Prostate gland (tissue), 2 donors: ENCODE measurements at regions not wholly inside any gene's neighbourhood (a gene's known extent, or its start where the extent isn't known, plus 50 kb on each side); places are given as distances from the start of the nearest gene placed in this dataset.

Experiments used
- DNase-seq: peaks from one replicate; pipeline ENCODE4 v3.0.0-alpha.2; 2019; ENCODE audit warnings: low spot score
- H3K27ac ChIP-seq, 2 donors: fragments of 200-600 bp; sonication (generic); 2 replicates each; pipeline ENCODE4 v1.5.1; 2017 to 2019
- H3K27me3 ChIP-seq: fragments of 200-600 bp; sonication (generic); replicated peaks from 2 replicates; pipeline ENCODE4 v1.5.1; 2019; ENCODE audit not compliant: insufficient read depth
- H3K36me3 ChIP-seq, 2 donors: fragments of 200-600 bp; sonication (generic); 1 replicate in 1 of 2; 2 replicates in 1 of 2; pipeline versions ENCODE4 v1.5.1 to v1.8.1; 2017 to 2019
- H3K4me1 ChIP-seq: fragments of 200-600 bp; sonication (generic); replicated peaks from 2 replicates; pipeline ENCODE4 v1.5.1; 2019
- H3K4me3 ChIP-seq, 2 donors: fragments of 200-600 bp; sonication (generic); 2 replicates each; pipeline ENCODE4 v1.5.1; 2017 to 2019
- H3K9me3 ChIP-seq: fragments of 200-600 bp; sonication (generic); 2 replicates; pipeline ENCODE4 v1.5.1; 2017
- CTCF ChIP-seq, 4 experiments: fragments of 200-600 bp in 2 of 4; fragments of 450-650 bp in 2 of 4; sonication (generic) in 2 of 4; IDR thresholded peaks; 1 replicate in 3 of 4; 2 replicates in 1 of 4; pipeline ENCODE4 v1.5.1; 2016 to 2019; ENCODE audit warnings: antibody characterized with exemption in 4 of 4, mild to moderate bottlenecking in 2 of 4, moderate library complexity in 2 of 4
- POLR2A ChIP-seq: fragments of 450-650 bp; IDR thresholded peaks from one replicate; pipeline ENCODE4 v1.6.1; 2016; ENCODE audit warnings: antibody characterized with exemption, mild to moderate bottlenecking
- POLR2AphosphoS5 ChIP-seq: sonication (generic); formaldehyde crosslinking; IDR thresholded peaks from one replicate; pipeline ENCODE4 v1.6.1; 2017; ENCODE audit warnings: antibody characterized with exemption
- WGBS: methylation state at CpG from one replicate; pipeline ENCODE4 v1.1.5; 2018; 5-methylcytosine and 5-hydroxymethylcytosine counted together
- intact Hi-C: fragments of 100-400 bp; cut with DNase I; formaldehyde crosslinking; loops from one replicate; pipeline ENCODE4 v1.14.2; 2022

GRCh38 chr1:173300061-173301044, 93.2 kb upstream of the TNFSF4 start:
- intact Hi-C loops: no loop called here
- Histone ChIP-seq H3K36me3 (no peaks in the 10 kb centered on the region), H3K27me3 (no peaks in the 10 kb centered on the region), H3K9me3 (no peaks in the 10 kb centered on the region), H3K27ac (no peak overlapping the region), H3K4me3 (no peak overlapping the region), H3K4me1 (no peaks in the 10 kb centered on the region)
- 60% methylated on average over 5 of the region's 5 CpGs for WGBS
- TF ChIP-seq POLR2AphosphoS5 (no peak), CTCF (IDR thresholded peaks at IDR 0.05) (no peak), POLR2A (no peak)
- no peak for DNase-seq

- WGBS: 91% methylated on average over 1 of the region's 1 CpG
- intact Hi-C loops: no loop called here
- H3K9me3 ChIP-seq: no peaks in the 10 kb centered on the region
- H3K36me3 ChIP-seq: no peaks in the 10 kb centered on the region
- DNase-seq: no peak
- no peaks in the 10 kb centered on the region for H3K27me3 ChIP-seq
- no peaks in the 10 kb centered on the region for H3K4me1 ChIP-seq
- H3K27ac ChIP-seq: no peak overlapping the region
- H3K4me3 ChIP-seq: no peak overlapping the region
- no peak for TF ChIP-seq POLR2AphosphoS5
- no peak for TF ChIP-seq POLR2A
Measured at GRCh38 chr1:173301507-173301906, 94.4 kb upstream of the TNFSF4 start.

- intact Hi-C loops: no loop called here
- no peak overlapping the region for H3K4me3 ChIP-seq
- no peaks in the 10 kb centered on the region for H3K9me3 ChIP-seq
- 74% methylated on average over 1 of the region's 1 CpG for WGBS
- no peaks in the 10 kb centered on the region for H3K27me3 ChIP-seq
- H3K4me1 ChIP-seq: no peaks in the 10 kb centered on the region
- no peak for TF ChIP-seq POLR2AphosphoS5
- no peak for TF ChIP-seq CTCF (IDR thresholded peaks at IDR 0.05)
- TF ChIP-seq POLR2A: no peak
- no peak for DNase-seq
- H3K36me3 ChIP-seq: no peaks in the 10 kb centered on the region
- H3K27ac ChIP-seq: no peak overlapping the region
Measured at GRCh38 chr1:173302366-173302765, 95.2 kb upstream of the TNFSF4 start.

GRCh38 chr1:173302890-173303829, 96.0 kb upstream of the TNFSF4 start:
- Histone ChIP-seq H3K4me1 (no peaks in the 10 kb centered on the region), H3K4me3 (no peak overlapping the region), H3K36me3 (no peaks in the 10 kb centered on the region), H3K27ac (no peak overlapping the region), H3K9me3 (no peaks in the 10 kb centered on the region), H3K27me3 (no peaks in the 10 kb centered on the region)
- DNase-seq: no peak
- 52% methylated on average over 8 of the region's 8 CpGs for WGBS
- no peak for TF ChIP-seq POLR2A
- TF ChIP-seq CTCF (IDR thresholded peaks at IDR 0.05): no peak
- TF ChIP-seq POLR2AphosphoS5: no peak
- intact Hi-C loops: no loop called here

- no peak for TF ChIP-seq CTCF (IDR thresholded peaks at IDR 0.05)
- no peak for TF ChIP-seq POLR2AphosphoS5
- no peak for TF ChIP-seq POLR2A
- Histone ChIP-seq H3K27ac (no peak overlapping the region), H3K9me3 (no peaks in the 10 kb centered on the region), H3K4me1 (no peaks in the 10 kb centered on the region), H3K27me3 (no peaks in the 10 kb centered on the region), H3K4me3 (no peak overlapping the region), H3K36me3 (no peaks in the 10 kb centered on the region)
- DNase-seq: no peak
- WGBS: 87% methylated on average over 1 of the region's 1 CpG
- intact Hi-C loops: no loop called here
Measured at GRCh38 chr1:173303984-173304383, 96.9 kb upstream of the TNFSF4 start.
